Esophagus muscularis mucosa (tissue), 4 donors: ENCODE measurements at regions not wholly inside any gene's neighbourhood (a gene's known extent, or its start where the extent isn't known, plus 50 kb on each side); places are given as distances from the start of the nearest gene placed in this dataset.

Experiments
- DNase-seq: peaks from one replicate; pipeline ENCODE4 v3.0.0-alpha.2; 2017; ENCODE audit errors: extremely low spot score
- H3K27ac ChIP-seq, 4 donors: fragments of 200-600 bp; sonication (generic); replicated peaks in 1 of 4; 1 replicate in 3 of 4; 2 replicates in 1 of 4; pipeline ENCODE4 v1.5.1; 2016 to 2019; ENCODE audit warnings: mild to moderate bottlenecking in 1 of 4
- H3K27me3 ChIP-seq, 4 donors: fragments of 200-600 bp; sonication (generic); one replicate each; pipeline versions ENCODE4 v1.5.1 to v1.6.0; 2016 to 2019
- H3K36me3 ChIP-seq, 4 donors: fragments of 200-600 bp; sonication (generic); one replicate each; pipeline ENCODE4 v1.5.1; 2016 to 2019
- H3K4me1 ChIP-seq, 4 donors: fragments of 200-600 bp; sonication (generic); one replicate each; pipeline ENCODE4 v1.5.1; 2016 to 2019
- H3K4me3 ChIP-seq, 4 donors: fragments of 200-600 bp; sonication (generic); 1 replicate in 2 of 4; 2 replicates in 2 of 4; pipeline ENCODE4 v1.5.1; 2016 to 2019; ENCODE audit warnings: mild to moderate bottlenecking in 4 of 4, moderate library complexity in 1 of 4
- H3K9me3 ChIP-seq, 4 donors: fragments of 200-600 bp; sonication (generic); 1 replicate in 3 of 4; 2 replicates in 1 of 4; pipeline ENCODE4 v1.5.1; 2016 to 2019
- EP300 ChIP-seq: sonication (generic); formaldehyde crosslinking; IDR thresholded peaks from one replicate; pipeline ENCODE4 v1.6.1; 2017; ENCODE audit warnings: antibody characterized with exemption
- POLR2A ChIP-seq: fragments of 450-650 bp; IDR thresholded peaks from one replicate; pipeline ENCODE4 v1.6.1; 2017; ENCODE audit warnings: antibody characterized with exemption, moderate library complexity, mild to moderate bottlenecking, low read depth
- POLR2AphosphoS5 ChIP-seq, 2 donors: sonication (generic); formaldehyde crosslinking; IDR thresholded peaks; one replicate each; pipeline ENCODE4 v1.6.1; 2017; ENCODE audit warnings: antibody characterized with exemption in 2 of 2
- WGBS: methylation state at CpG from one replicate; pipeline ENCODE4 v1.1.5; 2018; 5-methylcytosine and 5-hydroxymethylcytosine counted together
- intact Hi-C: fragments of 100-400 bp; cut with DNase I; formaldehyde crosslinking; loops from one replicate; pipeline ENCODE4 v1.15.1; 2023
- TF ChIP-seq, protein P1 (sequence below), 3 experiments: fragments of 200-600 bp in 2 of 3; fragments of 450-650 bp in 1 of 3; sonication (generic) in 2 of 3; IDR thresholded peaks; one replicate each; pipeline ENCODE4 v1.5.1; 2017 to 2019; ENCODE audit warnings: antibody characterized with exemption in 3 of 3, mild to moderate bottlenecking in 2 of 3, moderate library complexity in 1 of 3

DNA sequence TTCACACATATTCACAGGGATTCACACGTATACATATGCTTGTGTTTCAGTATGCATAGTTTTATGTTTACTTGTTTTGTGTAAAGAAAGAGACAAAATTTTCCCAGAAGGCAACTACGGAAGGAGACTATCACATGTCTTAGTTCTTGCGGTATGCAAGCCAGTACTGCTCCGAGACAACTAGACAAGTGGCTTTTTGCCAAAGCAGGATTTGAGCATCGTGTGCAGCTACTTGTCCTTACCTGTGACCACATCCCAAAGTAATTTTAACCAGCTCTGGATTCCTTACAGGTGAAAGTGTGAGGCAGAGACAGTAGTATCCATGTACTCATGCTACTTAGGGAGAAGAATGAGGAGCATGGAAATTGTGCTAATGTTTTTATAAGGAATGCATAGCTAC lies 591.4 kb upstream of the NR2F2 start:
- Histone ChIP-seq H3K9me3 (no peaks in the 10 kb centered on the region), H3K36me3 (no peaks in the 10 kb centered on the region), H3K4me3 (no peak overlapping the region), H3K27ac (no peak overlapping the region), H3K4me1 (peaks cover 0 to 11% (median 5%) of the 10 kb centered on the region in 4 donors), H3K27me3 (no peaks in the 10 kb centered on the region)
- intact Hi-C loops: no loop called here
- WGBS: 65% methylated on average over 5 of the region's 5 CpGs
- TF ChIP-seq, protein P1, sequence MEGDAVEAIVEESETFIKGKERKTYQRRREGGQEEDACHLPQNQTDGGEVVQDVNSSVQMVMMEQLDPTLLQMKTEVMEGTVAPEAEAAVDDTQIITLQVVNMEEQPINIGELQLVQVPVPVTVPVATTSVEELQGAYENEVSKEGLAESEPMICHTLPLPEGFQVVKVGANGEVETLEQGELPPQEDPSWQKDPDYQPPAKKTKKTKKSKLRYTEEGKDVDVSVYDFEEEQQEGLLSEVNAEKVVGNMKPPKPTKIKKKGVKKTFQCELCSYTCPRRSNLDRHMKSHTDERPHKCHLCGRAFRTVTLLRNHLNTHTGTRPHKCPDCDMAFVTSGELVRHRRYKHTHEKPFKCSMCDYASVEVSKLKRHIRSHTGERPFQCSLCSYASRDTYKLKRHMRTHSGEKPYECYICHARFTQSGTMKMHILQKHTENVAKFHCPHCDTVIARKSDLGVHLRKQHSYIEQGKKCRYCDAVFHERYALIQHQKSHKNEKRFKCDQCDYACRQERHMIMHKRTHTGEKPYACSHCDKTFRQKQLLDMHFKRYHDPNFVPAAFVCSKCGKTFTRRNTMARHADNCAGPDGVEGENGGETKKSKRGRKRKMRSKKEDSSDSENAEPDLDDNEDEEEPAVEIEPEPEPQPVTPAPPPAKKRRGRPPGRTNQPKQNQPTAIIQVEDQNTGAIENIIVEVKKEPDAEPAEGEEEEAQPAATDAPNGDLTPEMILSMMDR (IDR thresholded peaks at IDR 0.05): no peak
- no peak for DNase-seq

DNA sequence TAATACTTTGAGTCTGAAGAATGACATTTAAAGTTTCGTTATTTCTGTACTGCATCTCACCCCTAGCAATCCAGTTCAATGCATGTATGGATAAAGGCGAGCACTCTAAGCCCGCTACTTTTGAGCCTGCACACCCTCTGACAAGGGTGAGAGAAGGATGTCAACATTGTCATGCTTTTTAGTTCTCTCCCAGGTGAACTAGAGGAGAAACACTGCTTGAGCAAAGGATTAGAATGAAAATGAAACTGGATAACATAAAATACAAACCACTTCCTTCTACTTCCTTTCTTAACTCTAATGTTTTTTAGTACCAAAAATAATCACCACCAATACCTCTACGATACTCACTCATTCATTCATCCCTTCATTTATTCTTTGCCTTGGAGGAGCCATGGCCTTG lies 588.7 kb upstream of the NR2F2 start:
- no peaks in the 10 kb centered on the region for H3K36me3 ChIP-seq
- no peak overlapping the region for H3K27ac ChIP-seq
- peaks cover 0 to 11% (median 5%) of the 10 kb centered on the region in 4 donors for H3K4me1 ChIP-seq
- TF ChIP-seq POLR2A (no peak), EP300 (no peak)
- WGBS: 84% methylated on average over 4 of the region's 4 CpGs
- H3K4me3 ChIP-seq: no peak overlapping the region
- intact Hi-C loops: no loop called here
- DNase-seq: no peak
- H3K9me3 ChIP-seq: no peaks in the 10 kb centered on the region
- H3K27me3 ChIP-seq: no peaks in the 10 kb centered on the region

DNA sequence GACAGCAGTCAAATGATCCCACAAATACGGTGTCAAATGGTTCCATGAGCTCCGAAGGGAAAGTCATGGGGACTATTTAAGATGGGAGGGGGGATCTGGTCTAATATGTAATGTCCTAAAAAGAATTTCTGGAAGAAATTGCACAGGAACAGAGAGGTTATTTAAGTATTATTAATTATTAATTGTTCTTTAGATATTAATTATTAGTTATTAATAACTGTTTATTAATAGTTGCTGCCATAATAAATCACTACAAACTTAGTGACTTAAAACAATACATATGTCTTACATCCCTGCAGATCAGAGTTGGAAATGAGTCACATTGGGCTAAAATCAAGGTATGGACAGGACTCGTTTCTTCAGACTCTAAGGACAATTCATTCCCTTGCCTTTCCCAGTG lies 588.2 kb upstream of the NR2F2 start:
- intact Hi-C loops: no loop called here
- Histone ChIP-seq H3K27ac (no peak overlapping the region), H3K4me1 (peaks cover 0 to 11% (median 5%) of the 10 kb centered on the region in 4 donors), H3K4me3 (no peak overlapping the region), H3K9me3 (no peaks in the 10 kb centered on the region), H3K27me3 (no peaks in the 10 kb centered on the region), H3K36me3 (no peaks in the 10 kb centered on the region)
- no peak for DNase-seq
- WGBS: 93% methylated on average over 3 of the region's 3 CpGs
- TF ChIP-seq, protein P1 (IDR thresholded peaks at IDR 0.05): no peak
- TF ChIP-seq POLR2AphosphoS5 (IDR thresholded peaks at IDR 0.05) (no peak), EP300 (no peak), POLR2A (no peak)

DNA sequence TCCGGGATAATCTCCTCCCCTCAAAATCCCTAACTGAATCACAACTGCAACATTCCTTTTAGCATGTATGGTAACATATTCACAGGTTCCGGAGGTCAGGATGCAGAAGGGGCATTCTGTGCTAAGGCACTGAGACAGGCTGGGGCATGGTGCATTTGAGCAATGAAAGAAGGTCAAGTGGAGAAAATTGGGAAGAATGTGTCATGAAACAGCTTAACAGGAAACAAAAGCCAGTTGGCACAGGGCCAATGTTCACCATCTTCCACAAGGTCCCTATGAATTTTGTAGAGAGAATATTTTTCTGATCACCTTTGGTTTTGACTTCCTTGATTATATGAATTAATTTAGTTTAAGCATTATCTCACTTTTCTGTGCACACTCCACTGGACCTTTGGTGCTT lies 587.7 kb upstream of the NR2F2 start:
- H3K27me3 ChIP-seq: no peaks in the 10 kb centered on the region
- no peak for DNase-seq
- no peak overlapping the region for H3K4me3 ChIP-seq
- intact Hi-C loops: no loop called here
- TF ChIP-seq POLR2A (no peak), POLR2AphosphoS5 (IDR thresholded peaks at IDR 0.05) (no peak), EP300 (no peak)
- TF ChIP-seq, protein P1 (IDR thresholded peaks at IDR 0.05): no peak
- no peaks in the 10 kb centered on the region for H3K36me3 ChIP-seq
- no peaks in the 10 kb centered on the region for H3K9me3 ChIP-seq
- peaks cover 0 to 11% (median 5%) of the 10 kb centered on the region in 4 donors for H3K4me1 ChIP-seq
- no peak overlapping the region for H3K27ac ChIP-seq
- 94% methylated on average over 2 of the region's 2 CpGs for WGBS

DNA sequence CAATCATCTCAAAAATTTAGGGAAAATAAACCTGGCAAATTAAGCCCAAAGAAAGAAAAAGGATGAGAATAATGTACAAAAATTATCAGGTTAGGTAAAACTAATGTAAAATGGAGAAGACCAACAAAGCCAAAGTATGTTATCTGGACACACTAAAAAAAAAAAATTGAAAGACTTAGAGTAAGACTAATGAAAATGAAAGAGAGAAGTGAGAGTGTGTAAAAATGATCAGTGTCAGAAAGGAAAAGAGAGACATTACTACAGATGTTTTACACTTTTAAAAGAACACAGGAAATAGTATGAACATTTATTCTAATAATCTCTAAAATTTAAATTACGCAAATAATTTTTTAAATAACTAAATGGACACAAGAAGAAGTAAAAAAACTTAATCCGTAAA lies 573.3 kb upstream of the NR2F2 start:
- intact Hi-C loops: no loop called here
- WGBS: 89% methylated on average over 2 of the region's 2 CpGs
- Histone ChIP-seq H3K4me1 (no peaks in the 10 kb centered on the region), H3K9me3 (no peaks in the 10 kb centered on the region), H3K4me3 (no peak overlapping the region), H3K27ac (no peak overlapping the region), H3K27me3 (no peaks in the 10 kb centered on the region), H3K36me3 (no peaks in the 10 kb centered on the region)
- TF ChIP-seq POLR2AphosphoS5 (IDR thresholded peaks at IDR 0.05) (no peak), POLR2A (no peak), EP300 (no peak)
- TF ChIP-seq, protein P1 (IDR thresholded peaks at IDR 0.05): no peak
- no peak for DNase-seq
